ENCODE measurements at regions not wholly inside any gene's neighbourhood (a gene's known extent, or its start where the extent isn't known, plus 50 kb on each side); places are given as distances from the start of the nearest gene placed in this dataset.
"Not testable (repeated sequence)": the region's sequence is repeated elsewhere in the genome, so short reads cannot be mapped to it uniquely, and the experiment has no call there.

GRCh38 chr5:87785554-87786335 lies 373.0 kb upstream of the CCNH start:
- no peak for DNase-seq (ENCODE audit: low read depth, low spot score)

GRCh38 chr5:87784879-87785495 lies 372.3 kb upstream of the CCNH start:
- DNase-seq (ENCODE audit: low read depth, low spot score), result no peak

GRCh38 chr5:87784311-87784710 lies 371.6 kb upstream of the CCNH start:
- no peak for DNase-seq (ENCODE audit: low read depth, low spot score)

GRCh38 chr5:87782916-87783315 lies 370.2 kb upstream of the CCNH start:
- DNase-seq (ENCODE audit: low read depth, low spot score), result no peak

GRCh38 chr5:87781976-87782375 lies 369.2 kb upstream of the CCNH start:
- no peak for DNase-seq (ENCODE audit: low read depth, low spot score)

- DNase-seq (ENCODE audit: low read depth, low spot score), result peak; percentile 44
Measured at GRCh38 chr5:87780831-87781760, 368.4 kb upstream of the CCNH start.

- no peak for DNase-seq (ENCODE audit: low read depth, low spot score)
Measured at GRCh38 chr5:87778876-87779275, 366.1 kb upstream of the CCNH start.

- no peak for DNase-seq (ENCODE audit: low read depth, low spot score)
Measured at GRCh38 chr5:87777877-87778276, 365.1 kb upstream of the CCNH start.

- DNase-seq (ENCODE audit: low read depth, low spot score), result no peak
Measured at GRCh38 chr5:87776785-87777184, 364.1 kb upstream of the CCNH start.

GRCh38 chr5:87776302-87776701 lies 363.6 kb upstream of the CCNH start:
- DNase-seq (ENCODE audit: low read depth, low spot score), result not testable (repeated sequence)

GRCh38 chr5:87775228-87775627 lies 362.5 kb upstream of the CCNH start:
- no peak for DNase-seq (ENCODE audit: low read depth, low spot score)

- no peak for DNase-seq (ENCODE audit: low read depth, low spot score)
Measured at GRCh38 chr5:87774804-87775203, 362.1 kb upstream of the CCNH start.

- DNase-seq (ENCODE audit: low read depth, low spot score), result no peak
Measured at GRCh38 chr5:87770601-87771121, 357.9 kb upstream of the CCNH start.

- DNase-seq (ENCODE audit: low read depth, low spot score), result no peak
Measured at GRCh38 chr5:87770016-87770570, 357.4 kb upstream of the CCNH start.

- DNase-seq (ENCODE audit: low read depth, low spot score), result no peak
Measured at GRCh38 chr5:87769157-87769556, 356.4 kb upstream of the CCNH start.

- DNase-seq (ENCODE audit: low read depth, low spot score), result no peak
Measured at GRCh38 chr5:87768190-87768589, 355.5 kb upstream of the CCNH start.

GRCh38 chr5:87765009-87765408 lies 352.3 kb upstream of the CCNH start:
- DNase-seq (ENCODE audit: low read depth, low spot score), result no peak

GRCh38 chr5:87762631-87763030 lies 349.9 kb upstream of the CCNH start:
- no peak for DNase-seq (ENCODE audit: low read depth, low spot score)

GRCh38 chr5:87756951-87757350 lies 344.2 kb upstream of the CCNH start:
- no peak for DNase-seq (ENCODE audit: low read depth, low spot score)

- DNase-seq (ENCODE audit: low read depth, low spot score), result no peak
Measured at GRCh38 chr5:87755360-87755759, 342.6 kb upstream of the CCNH start.

GRCh38 chr5:87754009-87754757 lies 341.5 kb upstream of the CCNH start:
- no peak for DNase-seq (ENCODE audit: low read depth, low spot score)
